Midbrain (tissue), 1 donor: ENCODE measurements at regions not wholly inside any gene's neighbourhood (a gene's known extent, or its start where the extent isn't known, plus 50 kb on each side); places are given as distances from the start of the nearest gene placed in this dataset.
"Not testable (repeated sequence)": the region's sequence is repeated elsewhere in the genome, so short reads cannot be mapped to it uniquely, and the experiment has no call there.

Experiments
- DNase-seq: peaks from one replicate; lab custom pipeline; 2025; lab: John Stamatoyannopoulos, UW

GRCh38 chr21:28419811-28420210, 572.9 kb downstream of the LTN1 start:
- DNase-seq: no peak

- DNase-seq: no peak
Observed at GRCh38 chr21:28418726-28419514, 573.8 kb downstream of the LTN1 start.

GRCh38 chr21:28410256-28410655, 582.4 kb downstream of the LTN1 start:
- no peak for DNase-seq

- DNase-seq: no peak
Observed at GRCh38 chr21:28402616-28402989, 590.1 kb downstream of the LTN1 start.

- no peak for DNase-seq
Observed at GRCh38 chr21:28397040-28397439, 595.6 kb downstream of the LTN1 start.

- no peak for DNase-seq
Observed at GRCh38 chr21:28396421-28396820, 596.3 kb downstream of the LTN1 start.

GRCh38 chr21:28393279-28393678, 599.4 kb downstream of the LTN1 start:
- DNase-seq: no peak

GRCh38 chr21:28391938-28392849, 600.5 kb downstream of the LTN1 start:
- DNase-seq: no peak

GRCh38 chr21:28387220-28387619, 605.5 kb downstream of the LTN1 start:
- no peak for DNase-seq

- no peak for DNase-seq
Observed at GRCh38 chr21:28385845-28386244, 606.8 kb downstream of the LTN1 start.

GRCh38 chr21:28381000-28381745, 611.5 kb downstream of the LTN1 start:
- not testable (repeated sequence) for DNase-seq

- DNase-seq: no peak
Observed at GRCh38 chr21:28380241-28380640, 612.4 kb downstream of the LTN1 start.

GRCh38 chr21:28378026-28378425, 614.7 kb downstream of the LTN1 start:
- no peak for DNase-seq

- no peak for DNase-seq
Observed at GRCh38 chr21:28375708-28376385, 616.8 kb downstream of the LTN1 start.

- no peak for DNase-seq
Observed at GRCh38 chr21:28374881-28375280, 617.8 kb downstream of the LTN1 start.

- no peak for DNase-seq
Observed at GRCh38 chr21:28371713-28372112, 621.0 kb downstream of the LTN1 start.

GRCh38 chr21:28359300-28359699, 633.4 kb downstream of the LTN1 start:
- no peak for DNase-seq

- DNase-seq: no peak
Observed at GRCh38 chr21:28358702-28359101, 634.0 kb downstream of the LTN1 start.

GRCh38 chr21:28358170-28358569, 634.5 kb downstream of the LTN1 start:
- DNase-seq: no peak

- DNase-seq: no peak
Observed at GRCh38 chr21:28357743-28358142, 634.9 kb downstream of the LTN1 start.

GRCh38 chr21:28356422-28356821, 636.3 kb downstream of the LTN1 start:
- DNase-seq: no peak

GRCh38 chr21:28345934-28346333, 646.7 kb downstream of the LTN1 start:
- no peak for DNase-seq
